Neuronal stem cell (in vitro differentiated cells): ENCODE measurements at regions not wholly inside any gene's neighbourhood (a gene's known extent, or its start where the extent isn't known, plus 50 kb on each side); places are given as distances from the start of the nearest gene placed in this dataset.

Experiments used
- DNase-seq: peaks from one replicate; pipeline ENCODE4 v3.0.0-alpha.2; 2013; ENCODE audit warnings: low spot score
- H2AFZ ChIP-seq: one replicate; pipeline ENCODE4 v1.6.1; 2013; ENCODE audit warnings: mild to moderate bottlenecking, low read length, inconsistent platforms
- H2AK5ac ChIP-seq: 2 replicates; pipeline ENCODE4 v1.6.1; 2013; ENCODE audit warnings: low read depth, mild to moderate bottlenecking, inconsistent platforms, low read length, moderate library complexity, mixed read lengths
- H2BK120ac ChIP-seq: 2 replicates; pipeline ENCODE4 v1.6.1; 2013; ENCODE audit warnings: low read depth, mild to moderate bottlenecking, inconsistent platforms, low read length, moderate library complexity, mixed read lengths
- H2BK12ac ChIP-seq: one replicate; pipeline ENCODE4 v1.6.1; 2013; ENCODE audit warnings: low read length, inconsistent platforms
- H2BK15ac ChIP-seq: 2 replicates; pipeline ENCODE4 v1.6.1; 2013; ENCODE audit warnings: mild to moderate bottlenecking, low read length, inconsistent platforms, mixed read lengths
- H2BK5ac ChIP-seq: one replicate; pipeline ENCODE4 v1.6.1; 2013; ENCODE audit warnings: inconsistent platforms, mild to moderate bottlenecking, low read length, moderate library complexity
- H3K14ac ChIP-seq: one replicate; pipeline ENCODE4 v1.6.1; 2013; ENCODE audit warnings: low read length, inconsistent platforms
- H3K18ac ChIP-seq: 2 replicates; pipeline ENCODE4 v1.6.1; 2013; ENCODE audit warnings: low read length, inconsistent platforms
- H3K23ac ChIP-seq: 2 replicates; pipeline ENCODE4 v1.6.1; 2013; ENCODE audit warnings: low read depth, mild to moderate bottlenecking, mixed read lengths, low read length, inconsistent platforms; ENCODE audit not compliant: poor library complexity
- H3K27ac ChIP-seq: replicated peaks from 3 replicates; pipeline ENCODE4 v1.5.1; 2013; ENCODE audit warnings: low read length, inconsistent platforms
- H3K27me3 ChIP-seq, 3 experiments: 2 replicates each; pipeline ENCODE4 v1.6.1; 2013; ENCODE audit warnings: low read length in 3 of 3, mild to moderate bottlenecking in 2 of 3, inconsistent platforms in 1 of 3, low read depth in 1 of 3, mixed read lengths in 1 of 3, moderate library complexity in 1 of 3; ENCODE audit not compliant: control insufficient read depth in 3 of 3, insufficient read depth in 3 of 3
- H3K36me3 ChIP-seq, 2 donors: replicated peaks in 1 of 2; 2 replicates each; pipeline ENCODE4 v1.6.1; 2013; ENCODE audit warnings: low read length in 2 of 2; ENCODE audit not compliant: control insufficient read depth in 2 of 2, insufficient read depth in 2 of 2
- H3K4ac ChIP-seq: 2 replicates; pipeline ENCODE4 v1.6.1; 2013; ENCODE audit warnings: inconsistent platforms, mild to moderate bottlenecking, low read length, moderate library complexity
- H3K4me1 ChIP-seq, 2 donors: 1 replicate in 1 of 2; 2 replicates in 1 of 2; pipeline ENCODE4 v1.6.1; 2013; ENCODE audit warnings: low read length in 2 of 2, low read depth in 1 of 2; ENCODE audit not compliant: control insufficient read depth in 2 of 2, insufficient read depth in 1 of 2
- H3K4me2 ChIP-seq: one replicate; pipeline ENCODE4 v1.6.1; 2013; ENCODE audit warnings: mild to moderate bottlenecking, low read length, inconsistent platforms; ENCODE audit not compliant: insufficient read depth, poor library complexity, severe bottlenecking
- H3K4me3 ChIP-seq, 2 donors: 2 replicates each; pipeline ENCODE4 v1.5.1; 2013; ENCODE audit warnings: low read length in 2 of 2, mild to moderate bottlenecking in 2 of 2, inconsistent platforms in 1 of 2, moderate library complexity in 1 of 2
- H3K79me1 ChIP-seq: one replicate; pipeline ENCODE4 v1.6.1; 2013; ENCODE audit warnings: low read depth, mild to moderate bottlenecking, inconsistent platforms, low read length, moderate library complexity
- H3K9ac ChIP-seq: one replicate; pipeline ENCODE4 v1.6.1; 2013; ENCODE audit warnings: mild to moderate bottlenecking, low read depth, low read length, inconsistent platforms; ENCODE audit not compliant: poor library complexity
- H3K9me3 ChIP-seq, 2 donors: replicated peaks in 1 of 2; 2 replicates each; pipeline versions ENCODE3 to v1.6.1; 2013; ENCODE audit warnings: low read length in 2 of 2, mild to moderate bottlenecking in 2 of 2, inconsistent platforms in 1 of 2, low read depth in 1 of 2, mixed read lengths in 1 of 2, moderate library complexity in 1 of 2; ENCODE audit not compliant: control insufficient read depth in 2 of 2, insufficient read depth in 1 of 2
- H4K8ac ChIP-seq: one replicate; pipeline ENCODE4 v1.6.1; 2013; ENCODE audit warnings: low read depth, mild to moderate bottlenecking, inconsistent platforms, low read length, moderate library complexity
- H4K91ac ChIP-seq: one replicate; pipeline ENCODE4 v1.6.1; 2013; ENCODE audit warnings: low read length, low read depth, mild to moderate bottlenecking, inconsistent platforms; ENCODE audit not compliant: poor library complexity
- WGBS, 2 donors: extraction: QIAGEN DNeasy Blood & Tissue Kit; methylation state at CpG; one replicate each; pipeline ENCODE4 v1.1.7; 2013; ENCODE audit warnings: missing lambda C conversion rate in 2 of 2, mixed read lengths in 1 of 2; ENCODE audit not compliant: insufficient read length in 2 of 2, insufficient replicate concordance in 1 of 2; ENCODE audit errors: extremely low coverage in 2 of 2; 5-methylcytosine and 5-hydroxymethylcytosine counted together

DNA sequence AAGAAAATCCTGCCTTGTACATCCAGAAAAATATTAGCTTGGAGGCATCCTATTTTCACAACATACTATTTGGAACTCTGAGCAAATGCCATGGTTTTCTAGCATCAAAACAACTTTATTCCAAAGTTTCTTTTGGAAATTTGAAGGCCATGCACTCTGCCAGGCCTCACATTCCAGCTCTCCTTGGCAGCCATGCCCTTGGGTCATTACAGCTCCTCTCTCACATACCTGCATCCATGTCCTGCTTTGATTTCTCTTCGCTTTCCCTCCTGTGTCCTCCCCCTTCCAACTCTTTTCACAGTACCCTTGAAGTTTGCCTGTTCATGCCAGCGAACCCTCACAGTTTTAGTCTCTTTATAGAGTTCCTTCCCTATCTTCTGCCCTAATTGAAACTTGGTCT lies 70.9 kb upstream of the TPRG1 start:
- Histone ChIP-seq H3K4me1 (no peaks in the 10 kb centered on the region), H3K9ac (no peak overlapping the region), H3K4me3 (no peak overlapping the region), H3K9me3 (no peaks in the 10 kb centered on the region), H2BK5ac (no peak overlapping the region), H3K14ac (no peak overlapping the region), H3K18ac (no peak overlapping the region), H3K4ac (no peak overlapping the region), H3K79me1 (no peaks in the 10 kb centered on the region), H3K4me2 (no peak overlapping the region), H3K36me3 (no peaks in the 10 kb centered on the region), H2BK120ac (no peak overlapping the region), H3K23ac (no peak overlapping the region), H4K8ac (no peak overlapping the region), H3K27me3 (no peaks in the 10 kb centered on the region), H2BK15ac (no peak overlapping the region), H2AK5ac (no peak overlapping the region), H2BK12ac (no peak overlapping the region), H2AFZ (no peak overlapping the region), H3K27ac (no peak overlapping the region), H4K91ac (no peak overlapping the region)
- no CpG with 5 or more reads among the region's 2 CpGs for WGBS, 2 donors
- DNase-seq: no peak

DNA sequence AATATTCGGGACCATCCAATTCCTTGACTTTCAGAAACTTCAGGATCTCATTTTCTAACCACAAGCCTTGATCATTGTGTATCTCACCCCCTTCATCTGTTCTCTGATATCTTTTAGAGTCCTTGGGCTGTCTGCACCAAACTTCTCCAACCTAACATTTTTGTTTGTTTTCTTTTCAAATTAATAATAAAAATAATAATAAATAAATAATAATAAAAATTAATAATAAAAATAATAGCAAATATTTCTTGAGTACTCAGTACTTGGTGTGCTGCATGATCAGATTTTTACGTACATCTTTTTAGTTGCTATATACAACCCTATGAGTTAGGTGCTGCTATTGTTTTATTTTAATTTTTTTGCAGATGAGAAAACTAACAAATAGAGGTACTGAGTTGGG lies 70.2 kb upstream of the TPRG1 start:
- Histone ChIP-seq H3K4ac (no peak overlapping the region), H3K79me1 (no peaks in the 10 kb centered on the region), H4K91ac (no peak overlapping the region), H2BK5ac (no peak overlapping the region), H2AFZ (no peak overlapping the region), H3K4me3 (no peak overlapping the region), H2BK120ac (no peak overlapping the region), H3K18ac (no peak overlapping the region), H3K23ac (no peak overlapping the region), H2BK12ac (no peak overlapping the region), H3K27ac (no peak overlapping the region), H4K8ac (no peak overlapping the region), H3K36me3 (no peaks in the 10 kb centered on the region), H3K9me3 (no peaks in the 10 kb centered on the region), H2BK15ac (no peak overlapping the region), H3K14ac (no peak overlapping the region), H3K4me1 (no peaks in the 10 kb centered on the region), H2AK5ac (no peak overlapping the region), H3K9ac (no peak overlapping the region), H3K4me2 (no peak overlapping the region), H3K27me3 (no peaks in the 10 kb centered on the region)
- no CpG with 5 or more reads among the region's 2 CpGs for WGBS, 2 donors
- DNase-seq: no peak

DNA sequence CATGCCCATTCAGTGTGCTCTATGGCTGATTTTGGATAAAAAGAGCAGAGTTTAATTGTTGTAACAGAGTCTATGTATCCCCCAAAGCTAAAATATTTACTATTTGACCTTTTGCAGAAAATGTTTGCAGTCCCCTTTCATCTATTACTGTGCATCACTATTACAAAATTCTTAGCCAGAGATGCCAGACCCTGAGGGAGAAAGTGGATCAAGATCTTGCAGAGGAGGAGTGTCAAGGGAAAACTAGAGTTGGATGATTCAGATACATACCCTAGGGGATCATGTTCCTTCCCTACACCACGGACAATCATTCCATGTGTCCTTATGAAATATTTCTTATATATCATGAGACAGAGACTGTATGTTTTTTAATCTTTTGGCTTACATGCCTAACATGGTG lies 68.6 kb upstream of the TPRG1 start:
- Histone ChIP-seq H2BK5ac (no peak overlapping the region), H3K23ac (no peak overlapping the region), H4K91ac (no peak overlapping the region), H4K8ac (no peak overlapping the region), H3K36me3 (no peaks in the 10 kb centered on the region), H3K18ac (no peak overlapping the region), H3K4me2 (no peak overlapping the region), H3K14ac (no peak overlapping the region), H3K4ac (no peak overlapping the region), H2AFZ (no peak overlapping the region), H3K27me3 (no peaks in the 10 kb centered on the region), H2AK5ac (no peak overlapping the region), H3K79me1 (no peaks in the 10 kb centered on the region), H3K9me3 (no peaks in the 10 kb centered on the region), H3K27ac (no peak overlapping the region), H2BK12ac (no peak overlapping the region), H2BK120ac (no peak overlapping the region), H3K9ac (no peak overlapping the region), H3K4me3 (no peak overlapping the region), H3K4me1 (no peaks in the 10 kb centered on the region), H2BK15ac (no peak overlapping the region)
- no peak for DNase-seq
- no CpG with 5 or more reads among the region's 1 CpG for WGBS, 2 donors

DNA sequence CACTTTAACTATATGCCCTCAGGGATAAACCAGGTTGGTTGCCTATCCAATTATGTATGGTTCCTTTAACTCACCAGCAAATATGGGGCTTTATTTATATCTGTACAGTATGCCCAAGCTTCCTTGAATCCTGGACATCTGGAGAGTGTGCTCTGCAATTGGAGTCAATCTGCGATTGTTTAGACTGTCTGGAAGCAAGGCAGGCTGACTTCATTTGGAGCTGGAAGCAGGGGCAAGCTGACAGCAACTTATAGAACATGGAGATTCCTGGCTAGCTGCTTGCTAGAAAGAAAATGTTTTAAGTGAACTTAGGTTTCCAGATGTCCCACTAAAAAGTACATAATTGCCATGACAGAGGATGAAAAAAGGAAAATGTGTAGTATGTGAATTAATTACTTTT lies 63.7 kb upstream of the TPRG1 start:
- no peak overlapping the region for H3K4me3 ChIP-seq
- no peaks in the 10 kb centered on the region for H3K79me1 ChIP-seq
- no peaks in the 10 kb centered on the region for H3K9me3 ChIP-seq
- no peak overlapping the region for H3K4me2 ChIP-seq
- H3K4me1 ChIP-seq: no peaks in the 10 kb centered on the region
- H3K4ac ChIP-seq: no peak overlapping the region
- H2BK120ac ChIP-seq: no peak overlapping the region
- H2BK5ac ChIP-seq: no peak overlapping the region
- no peak overlapping the region for H3K14ac ChIP-seq
- H3K23ac ChIP-seq: no peak overlapping the region
- H3K9ac ChIP-seq: no peak overlapping the region
- no peaks in the 10 kb centered on the region for H3K36me3 ChIP-seq
- H4K8ac ChIP-seq: no peak overlapping the region
- H2BK15ac ChIP-seq: no peak overlapping the region
- no peak overlapping the region for H3K27ac ChIP-seq
- no peak overlapping the region for H4K91ac ChIP-seq
- H3K27me3 ChIP-seq: no peaks in the 10 kb centered on the region
- H2BK12ac ChIP-seq: no peak overlapping the region
- H2AFZ ChIP-seq: no peak overlapping the region
- H2AK5ac ChIP-seq: no peak overlapping the region
- DNase-seq: no peak
- no CpG with 5 or more reads among the region's 1 CpG for WGBS, 2 donors
- no peak overlapping the region for H3K18ac ChIP-seq
